A673 (cell line): ENCODE measurements at regions not wholly inside any gene's neighbourhood (a gene's known extent, or its start where the extent isn't known, plus 50 kb on each side); places are given as distances from the start of the nearest gene placed in this dataset.
"Not testable (repeated sequence)": the region's sequence is repeated elsewhere in the genome, so short reads cannot be mapped to it uniquely, and the experiment has no call there.

Experiments used
- BruUV-seq: library from RNA; stranded (reverse); fragments of 400-500 nt; replicated peaks from 2 replicates; lab custom pipeline; 2021; lab: Mats Ljungman, UMichigan
- CTCF ChIA-PET: fragments of 300-600 bp; sonication (Branson Sonifier 250); formaldehyde crosslinking; loops from one replicate; lab custom pipeline; 2022; ENCODE audit warnings: antibody characterized with exemption; lab: Charles Lee
- POLR2A ChIA-PET: fragments of 300-600 bp; sonication (Branson Sonifier 250); formaldehyde crosslinking; loops from one replicate; lab custom pipeline; 2022; ENCODE audit warnings: antibody characterized with exemption; ENCODE audit not compliant: low non-redundant PET; lab: Charles Lee
- DNase-seq: peaks from one replicate; pipeline ENCODE4 v3.0.0-alpha.2; 2015; ENCODE audit warnings: low spot score
- H3K27ac ChIP-seq: fragments of 200-600 bp; sonication (generic); 2 replicates; pipeline ENCODE4 v1.5.1; 2016; ENCODE audit warnings: mixed run types, low read depth, mild to moderate bottlenecking, mixed read lengths, antibody characterized with exemption, low read length; ENCODE audit not compliant: poor library complexity, severe bottlenecking
- H3K27me3 ChIP-seq: fragments of 200-600 bp; sonication (generic); replicated peaks from 2 replicates; pipeline ENCODE4 v1.6.1; 2017; ENCODE audit warnings: mixed run types, low read depth, mild to moderate bottlenecking, mixed read lengths, antibody characterized with exemption, low read length; ENCODE audit not compliant: insufficient read depth, poor library complexity
- H3K36me3 ChIP-seq: fragments of 200-600 bp; sonication (generic); 2 replicates; pipeline ENCODE4 v1.6.1; 2016; ENCODE audit warnings: mixed run types, mild to moderate bottlenecking, mixed read lengths, antibody characterized with exemption, low read length; ENCODE audit not compliant: insufficient read depth, poor library complexity, severe bottlenecking
- H3K4me1 ChIP-seq: fragments of 200-600 bp; sonication (generic); 2 replicates; pipeline ENCODE4 v1.6.1; 2017; ENCODE audit warnings: mixed run types, mild to moderate bottlenecking, mixed read lengths, antibody characterized with exemption, low read length; ENCODE audit not compliant: insufficient read depth, poor library complexity, severe bottlenecking
- H3K4me3 ChIP-seq: fragments of 200-600 bp; sonication (generic); 2 replicates; pipeline ENCODE4 v1.5.1; 2016; ENCODE audit warnings: low read depth, mixed run types, mild to moderate bottlenecking, mixed read lengths, low read length; ENCODE audit not compliant: poor library complexity, severe bottlenecking
- H3K9me3 ChIP-seq: fragments of 200-600 bp; sonication (generic); 2 replicates; pipeline ENCODE4 v1.6.1; 2016; ENCODE audit warnings: mixed run types, low read depth, mild to moderate bottlenecking, mixed read lengths, antibody characterized with exemption, low read length; ENCODE audit not compliant: poor library complexity, severe bottlenecking
- CTCF ChIP-seq: fragments of 300-800, 200-600 bp; sonication (generic); conservative IDR thresholded peaks from 2 replicates; pipeline ENCODE4 v1.5.1; 2017; ENCODE audit warnings: low read depth, mild to moderate bottlenecking, antibody characterized with exemption, low read length, moderate library complexity, mixed read lengths
- EZH2 ChIP-seq: fragments of 200-600 bp; sonication (generic); IDR thresholded peaks from 2 replicates; pipeline ENCODE4 v1.6.1; 2017; ENCODE audit warnings: borderline replicate concordance, low read depth, mild to moderate bottlenecking, mixed read lengths, antibody characterized with exemption, low read length; ENCODE audit not compliant: poor library complexity, severe bottlenecking
- intact Hi-C: fragments of 100-400 bp; cut with micrococcal nuclease; formaldehyde crosslinking; loops from one replicate; pipeline ENCODE4 v1.10.0; 2022; ENCODE audit not compliant: unreplicated experiment

GRCh38 chr21:15466329-15466728, 263.5 kb upstream of the USP25 start:
- no peaks in the 10 kb centered on the region for H3K4me1 ChIP-seq
- TF ChIP-seq CTCF (no peak), EZH2 (no peak)
- BruUV-seq, result no TSS peak
- ChIA-PET CTCF (no interaction called here), POLR2A (no interaction called here)
- no peak overlapping the region for H3K4me3 ChIP-seq
- no peak for DNase-seq
- no peaks in the 10 kb centered on the region for H3K9me3 ChIP-seq
- H3K36me3 ChIP-seq, result no peaks in the 10 kb centered on the region
- intact Hi-C loops, result no loop called here
- H3K27ac ChIP-seq, result no peak overlapping the region
- no peaks in the 10 kb centered on the region for H3K27me3 ChIP-seq

GRCh38 chr21:15468368-15468767, 261.4 kb upstream of the USP25 start:
- Histone ChIP-seq H3K4me1 (no peaks in the 10 kb centered on the region), H3K4me3 (no peak overlapping the region), H3K27ac (no peak overlapping the region), H3K27me3 (no peaks in the 10 kb centered on the region), H3K36me3 (no peaks in the 10 kb centered on the region), H3K9me3 (no peaks in the 10 kb centered on the region)
- intact Hi-C loops, result no loop called here
- POLR2A ChIA-PET, result no interaction called here
- no peak for DNase-seq
- CTCF ChIA-PET, result no interaction called here
- no peak for TF ChIP-seq CTCF
- TF ChIP-seq EZH2, result no peak
- no TSS peak for BruUV-seq

- CTCF ChIA-PET, result no interaction called here
- TF ChIP-seq CTCF (no peak), EZH2 (no peak)
- no TSS peak for BruUV-seq
- H3K9me3 ChIP-seq, result no peaks in the 10 kb centered on the region
- no peak overlapping the region for H3K4me3 ChIP-seq
- no peak overlapping the region for H3K27ac ChIP-seq
- H3K4me1 ChIP-seq, result no peaks in the 10 kb centered on the region
- no peaks in the 10 kb centered on the region for H3K36me3 ChIP-seq
- no peak for DNase-seq
- POLR2A ChIA-PET, result no interaction called here
- intact Hi-C loops, result no loop called here
- H3K27me3 ChIP-seq, result no peaks in the 10 kb centered on the region
Measured at GRCh38 chr21:15472108-15473040, 257.4 kb upstream of the USP25 start.

- H3K27me3 ChIP-seq, intact Hi-C loops, H3K4me1 ChIP-seq, H3K36me3 ChIP-seq, BruUV-seq, H3K9me3 ChIP-seq, POLR2A ChIA-PET, DNase-seq, H3K27ac ChIP-seq, CTCF ChIA-PET, H3K4me3 ChIP-seq: not testable (repeated sequence)
Measured at GRCh38 chr21:15477773-15478172, 252.0 kb upstream of the USP25 start.
